ENCODE measurements at regions not wholly inside any gene's neighbourhood (a gene's known extent, or its start where the extent isn't known, plus 50 kb on each side); places are given as distances from the start of the nearest gene placed in this dataset.

GRCh38 chr4:151459375-151459774 is 50.4 kb downstream of the FHIP1A start:
- Histone ChIP-seq H3K27ac (ENCODE audit: low read depth in 2 of 2, low read length in 1 of 2) (no peak overlapping the region), H3K36me3 (ENCODE audit: control insufficient read depth in 2 of 2, insufficient read depth in 2 of 2, low read length in 1 of 2) (no peaks in the 10 kb centered on the region), H3K9me3 (ENCODE audit: control insufficient read depth in 2 of 2, insufficient read depth in 1 of 2, low read depth in 1 of 2, low read length in 1 of 2) (no peaks in the 10 kb centered on the region), H3K27me3 (ENCODE audit: control insufficient read depth in 1 of 2, insufficient read depth in 2 of 2, low read length in 2 of 2) (no peaks in the 10 kb centered on the region), H3K4me3 (ENCODE audit: low read depth in 1 of 2, low read length in 2 of 2) (no peak overlapping the region), H3K4me1 (ENCODE audit: control insufficient read depth in 2 of 2, insufficient read depth in 2 of 2, low read length in 1 of 2) (no peaks in the 10 kb centered on the region)
- WGBS, 2 donors: 27 to 29% methylated on average over 5 of the region's 5 CpGs

GRCh38 chr4:151460434-151460833 is 51.5 kb downstream of the FHIP1A start:
- H3K36me3 ChIP-seq (ENCODE audit: control insufficient read depth in 2 of 2, insufficient read depth in 2 of 2, low read length in 1 of 2): no peaks in the 10 kb centered on the region
- no peak overlapping the region for H3K4me3 ChIP-seq (ENCODE audit: low read depth in 1 of 2, low read length in 2 of 2)
- no peaks in the 10 kb centered on the region for H3K27me3 ChIP-seq (ENCODE audit: control insufficient read depth in 1 of 2, insufficient read depth in 2 of 2, low read length in 2 of 2)
- no peaks in the 10 kb centered on the region for H3K9me3 ChIP-seq (ENCODE audit: control insufficient read depth in 2 of 2, insufficient read depth in 1 of 2, low read depth in 1 of 2, low read length in 1 of 2)
- WGBS, 2 donors: 58 to 73% methylated on average over 1 of the region's 1 CpG
- no peaks in the 10 kb centered on the region for H3K4me1 ChIP-seq (ENCODE audit: control insufficient read depth in 2 of 2, insufficient read depth in 2 of 2, low read length in 1 of 2)
- no peak overlapping the region for H3K27ac ChIP-seq (ENCODE audit: low read depth in 2 of 2, low read length in 1 of 2)

GRCh38 chr4:151462554-151462953 is 53.6 kb downstream of the FHIP1A start:
- H3K27ac ChIP-seq (ENCODE audit: low read depth in 2 of 2, low read length in 1 of 2): no peak overlapping the region

GRCh38 chr4:151468715-151469696 is 60.0 kb downstream of the FHIP1A start:
- Histone ChIP-seq H3K4me3 (ENCODE audit: low read depth in 1 of 2, low read length in 2 of 2) (no peak overlapping the region), H3K9me3 (ENCODE audit: control insufficient read depth in 2 of 2, insufficient read depth in 1 of 2, low read depth in 1 of 2, low read length in 1 of 2) (no peaks in the 10 kb centered on the region), H3K27ac (ENCODE audit: low read depth in 2 of 2, low read length in 1 of 2) (no peak overlapping the region), H3K36me3 (ENCODE audit: control insufficient read depth in 2 of 2, insufficient read depth in 2 of 2, low read length in 1 of 2) (no peaks in the 10 kb centered on the region), H3K4me1 (ENCODE audit: control insufficient read depth in 2 of 2, insufficient read depth in 2 of 2, low read length in 1 of 2) (no peaks in the 10 kb centered on the region), H3K27me3 (ENCODE audit: control insufficient read depth in 1 of 2, insufficient read depth in 2 of 2, low read length in 2 of 2) (no peaks in the 10 kb centered on the region)
- WGBS, 2 donors: 58 to 60% methylated on average over 3 of the region's 3 CpGs

More at GRCh38 chr4:151462554-151462953, 53.6 kb downstream of the FHIP1A start:
- Histone ChIP-seq H3K4me3 (ENCODE audit: low read depth in 1 of 2, low read length in 2 of 2) (no peak overlapping the region), H3K36me3 (ENCODE audit: control insufficient read depth in 2 of 2, insufficient read depth in 2 of 2, low read length in 1 of 2) (no peaks in the 10 kb centered on the region), H3K27me3 (ENCODE audit: control insufficient read depth in 1 of 2, insufficient read depth in 2 of 2, low read length in 2 of 2) (no peaks in the 10 kb centered on the region), H3K9me3 (ENCODE audit: control insufficient read depth in 2 of 2, insufficient read depth in 1 of 2, low read depth in 1 of 2, low read length in 1 of 2) (no peaks in the 10 kb centered on the region), H3K4me1 (ENCODE audit: control insufficient read depth in 2 of 2, insufficient read depth in 2 of 2, low read length in 1 of 2) (no peaks in the 10 kb centered on the region)
- 94 to 95% methylated on average over 1 of the region's 1 CpG for WGBS, 2 donors

- no peaks in the 10 kb centered on the region for H3K4me1 ChIP-seq (ENCODE audit: control insufficient read depth in 2 of 2, insufficient read depth in 2 of 2, low read length in 1 of 2)
- no peaks in the 10 kb centered on the region for H3K27me3 ChIP-seq (ENCODE audit: control insufficient read depth in 1 of 2, insufficient read depth in 2 of 2, low read length in 2 of 2)
- H3K27ac ChIP-seq (ENCODE audit: low read depth in 2 of 2, low read length in 1 of 2): no peak overlapping the region
- no peak overlapping the region for H3K4me3 ChIP-seq (ENCODE audit: low read depth in 1 of 2, low read length in 2 of 2)
- H3K36me3 ChIP-seq (ENCODE audit: control insufficient read depth in 2 of 2, insufficient read depth in 2 of 2, low read length in 1 of 2): no peaks in the 10 kb centered on the region
- no peaks in the 10 kb centered on the region for H3K9me3 ChIP-seq (ENCODE audit: control insufficient read depth in 2 of 2, insufficient read depth in 1 of 2, low read depth in 1 of 2, low read length in 1 of 2)
These were observed 61.0 kb downstream of the FHIP1A start for GRCh38 chr4:151469970-151470369.

- no peaks in the 10 kb centered on the region for H3K9me3 ChIP-seq (ENCODE audit: control insufficient read depth in 2 of 2, insufficient read depth in 1 of 2, low read depth in 1 of 2, low read length in 1 of 2)
- WGBS, 2 donors: 92 to 93% methylated on average over 4 of the region's 4 CpGs
- H3K36me3 ChIP-seq (ENCODE audit: control insufficient read depth in 2 of 2, insufficient read depth in 2 of 2, low read length in 1 of 2): no peaks in the 10 kb centered on the region
- H3K4me3 ChIP-seq (ENCODE audit: low read depth in 1 of 2, low read length in 2 of 2): no peak overlapping the region
- no peak overlapping the region for H3K27ac ChIP-seq (ENCODE audit: low read depth in 2 of 2, low read length in 1 of 2)
- no peaks in the 10 kb centered on the region for H3K27me3 ChIP-seq (ENCODE audit: control insufficient read depth in 1 of 2, insufficient read depth in 2 of 2, low read length in 2 of 2)
- H3K4me1 ChIP-seq (ENCODE audit: control insufficient read depth in 2 of 2, insufficient read depth in 2 of 2, low read length in 1 of 2): peaks cover 0 to 2% of the 10 kb centered on the region in 2 donors
These were observed 62.8 kb downstream of the FHIP1A start for GRCh38 chr4:151471728-151472127.

- 24% methylated on average over 1 of the region's 1 CpG for WGBS, 2 donors
These were observed 63.3 kb downstream of the FHIP1A start for GRCh38 chr4:151472297-151472696.

GRCh38 chr4:151472711-151473110 is 63.7 kb downstream of the FHIP1A start:
- H3K4me1 ChIP-seq (ENCODE audit: control insufficient read depth in 2 of 2, insufficient read depth in 2 of 2, low read length in 1 of 2): peaks cover 0 to 2% of the 10 kb centered on the region in 2 donors
- H3K27me3 ChIP-seq (ENCODE audit: control insufficient read depth in 1 of 2, insufficient read depth in 2 of 2, low read length in 2 of 2): no peaks in the 10 kb centered on the region
- 42 to 58% methylated on average over 1 of the region's 1 CpG for WGBS, 2 donors
- H3K9me3 ChIP-seq (ENCODE audit: control insufficient read depth in 2 of 2, insufficient read depth in 1 of 2, low read depth in 1 of 2, low read length in 1 of 2): no peaks in the 10 kb centered on the region
- H3K27ac ChIP-seq (ENCODE audit: low read depth in 2 of 2, low read length in 1 of 2): no peak overlapping the region
- H3K4me3 ChIP-seq (ENCODE audit: low read depth in 1 of 2, low read length in 2 of 2): no peak overlapping the region
- H3K36me3 ChIP-seq (ENCODE audit: control insufficient read depth in 2 of 2, insufficient read depth in 2 of 2, low read length in 1 of 2): no peaks in the 10 kb centered on the region

More at GRCh38 chr4:151472297-151472696, 63.3 kb downstream of the FHIP1A start:
- no peaks in the 10 kb centered on the region for H3K36me3 ChIP-seq (ENCODE audit: control insufficient read depth in 2 of 2, insufficient read depth in 2 of 2, low read length in 1 of 2)
- no peaks in the 10 kb centered on the region for H3K9me3 ChIP-seq (ENCODE audit: control insufficient read depth in 2 of 2, insufficient read depth in 1 of 2, low read depth in 1 of 2, low read length in 1 of 2)
- no peak overlapping the region for H3K4me3 ChIP-seq (ENCODE audit: low read depth in 1 of 2, low read length in 2 of 2)
- peaks cover 0 to 2% of the 10 kb centered on the region in 2 donors for H3K4me1 ChIP-seq (ENCODE audit: control insufficient read depth in 2 of 2, insufficient read depth in 2 of 2, low read length in 1 of 2)
- H3K27me3 ChIP-seq (ENCODE audit: control insufficient read depth in 1 of 2, insufficient read depth in 2 of 2, low read length in 2 of 2): no peaks in the 10 kb centered on the region
- H3K27ac ChIP-seq (ENCODE audit: low read depth in 2 of 2, low read length in 1 of 2): no peak overlapping the region

- Histone ChIP-seq H3K27me3 (ENCODE audit: control insufficient read depth in 1 of 2, insufficient read depth in 2 of 2, low read length in 2 of 2) (no peaks in the 10 kb centered on the region), H3K4me3 (ENCODE audit: low read depth in 1 of 2, low read length in 2 of 2) (no peak overlapping the region), H3K4me1 (ENCODE audit: control insufficient read depth in 2 of 2, insufficient read depth in 2 of 2, low read length in 1 of 2) (peaks cover 0 to 2% of the 10 kb centered on the region in 2 donors), H3K27ac (ENCODE audit: low read depth in 2 of 2, low read length in 1 of 2) (no peak overlapping the region), H3K36me3 (ENCODE audit: control insufficient read depth in 2 of 2, insufficient read depth in 2 of 2, low read length in 1 of 2) (no peaks in the 10 kb centered on the region), H3K9me3 (ENCODE audit: control insufficient read depth in 2 of 2, insufficient read depth in 1 of 2, low read depth in 1 of 2, low read length in 1 of 2) (no peaks in the 10 kb centered on the region)
These were observed 64.6 kb downstream of the FHIP1A start for GRCh38 chr4:151473521-151474097.
